ENCODE measurements at regions not wholly inside any gene's neighbourhood (a gene's known extent, or its start where the extent isn't known, plus 50 kb on each side); places are given as distances from the start of the nearest gene placed in this dataset.

DNA sequence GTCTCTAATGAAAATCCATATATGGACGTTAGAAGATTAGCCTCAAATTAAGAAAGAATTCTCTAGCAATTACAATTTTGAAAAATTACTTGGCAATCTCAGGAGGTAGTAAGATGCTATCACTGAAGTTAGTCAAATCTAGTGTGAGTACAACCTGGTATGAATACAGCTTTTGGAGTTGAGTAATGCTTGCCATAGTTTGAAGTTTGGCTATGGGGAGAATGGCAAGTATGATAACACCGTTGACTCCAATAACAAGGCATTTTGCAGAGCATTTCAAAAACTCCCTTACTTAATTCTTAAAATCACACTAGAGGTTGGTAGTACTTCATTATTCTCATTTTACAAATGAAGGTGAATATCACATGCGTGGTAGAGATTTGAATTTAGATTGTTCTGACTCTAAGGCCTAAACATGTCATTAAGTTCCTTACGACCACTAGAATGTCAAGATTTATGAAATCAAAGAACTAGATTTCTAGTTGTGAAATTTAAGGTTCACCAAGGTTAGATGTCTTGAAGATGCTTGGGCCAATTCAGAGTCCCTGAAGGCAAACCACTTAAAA, 355.4 kb downstream of the ETS1 start:
- no peak for DNase-seq (ENCODE audit: low read depth)

DNA sequence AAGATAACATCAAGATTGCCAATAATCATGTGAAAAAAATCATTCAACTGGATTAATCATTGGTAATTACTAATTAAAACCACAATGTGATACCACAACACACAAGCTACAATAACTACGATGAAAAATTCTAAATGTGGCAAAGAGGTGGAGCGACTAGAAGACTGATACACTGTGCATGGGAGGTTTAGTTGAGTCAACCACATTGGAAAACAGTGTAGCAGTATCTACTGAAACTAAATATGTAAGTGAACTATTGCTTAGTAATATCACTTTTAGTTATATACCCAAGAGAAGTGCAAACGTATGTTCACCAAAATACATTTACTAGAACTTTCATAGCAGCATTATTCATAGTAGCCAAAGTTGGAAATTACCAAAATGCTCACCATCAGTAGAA, 359.9 kb downstream of the ETS1 start:
- DNase-seq (ENCODE audit: low read depth): no peak

DNA sequence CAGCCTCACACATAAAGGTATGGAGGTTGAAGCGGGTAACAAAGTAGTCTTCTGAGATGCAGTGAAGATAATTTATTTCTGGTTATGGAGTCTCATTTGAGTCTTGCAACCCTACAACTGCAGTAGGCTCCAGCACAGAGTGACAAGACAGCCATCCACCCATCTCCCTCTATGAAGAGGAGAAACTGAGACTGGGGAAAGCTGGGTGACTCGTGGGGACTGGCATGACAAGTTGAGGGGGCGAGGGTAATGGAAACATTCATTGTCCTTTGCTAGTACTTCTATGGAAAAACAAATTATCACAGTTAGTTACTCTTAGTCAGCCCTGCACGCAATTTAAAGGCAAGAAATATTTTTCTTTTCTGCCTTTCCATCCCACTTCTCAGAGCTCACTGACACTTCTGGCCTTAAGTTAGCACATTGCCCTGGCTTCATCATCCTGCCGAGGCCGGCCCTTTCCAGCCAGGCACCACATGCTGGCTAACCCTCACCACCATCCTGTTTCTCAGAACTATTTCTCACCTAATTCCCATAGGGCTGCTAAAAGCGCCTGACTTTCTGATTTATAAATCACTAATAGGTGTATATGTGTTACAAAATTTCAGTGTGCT, 361.1 kb downstream of the ETS1 start:
- DNase-seq (ENCODE audit: low read depth): no peak

DNA sequence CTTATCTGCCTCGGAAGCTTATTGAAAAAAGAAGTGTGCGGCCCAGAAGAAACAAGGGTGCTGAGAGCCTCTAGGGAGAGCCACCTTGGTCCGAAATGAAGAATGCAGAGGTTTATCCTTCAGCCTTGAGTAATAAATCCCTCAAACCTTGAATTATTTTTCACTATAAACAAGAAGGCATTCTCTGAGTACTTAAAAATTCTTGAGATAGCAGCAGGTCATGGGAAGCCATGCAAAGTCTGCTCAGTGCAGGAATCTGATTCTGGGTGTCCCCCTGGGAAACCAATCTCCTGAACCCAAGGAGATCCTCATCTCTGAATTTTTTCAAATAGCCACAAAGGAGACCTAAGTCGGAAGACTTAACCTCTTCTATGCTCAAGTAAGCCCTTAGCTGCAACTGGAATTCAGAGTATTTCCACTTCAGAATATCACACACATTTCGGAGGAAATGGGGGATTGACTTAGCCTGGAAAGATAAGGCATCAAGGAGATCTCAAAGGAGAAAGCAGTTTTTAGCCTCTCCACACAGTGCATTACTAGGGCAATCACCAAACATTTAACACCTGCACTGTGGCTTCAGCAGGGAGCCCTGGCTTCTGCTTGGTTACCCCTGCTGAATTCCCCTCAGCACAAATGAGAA, 365.0 kb downstream of the ETS1 start:
- DNase-seq (ENCODE audit: low read depth): no peak

DNA sequence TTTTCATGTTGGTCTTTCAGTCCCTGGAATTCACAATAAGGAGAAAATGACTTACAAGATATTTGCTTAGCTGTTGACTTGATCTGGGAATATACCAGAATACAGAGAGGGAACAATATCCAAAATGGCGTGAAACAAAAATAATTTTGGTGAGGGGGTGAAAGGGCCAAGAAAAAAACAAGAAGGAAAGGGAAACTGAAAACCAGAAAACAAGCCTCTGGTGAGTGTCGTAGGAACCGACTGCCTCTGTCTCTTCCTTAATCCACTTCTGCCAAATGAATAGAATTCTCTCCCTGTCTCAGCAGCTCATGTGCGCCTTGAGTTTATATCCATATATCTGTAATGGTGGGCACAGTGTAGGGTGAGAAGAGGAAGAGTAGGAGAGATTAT, 367.6 kb downstream of the ETS1 start:
- DNase-seq (ENCODE audit: low read depth): no peak

DNA sequence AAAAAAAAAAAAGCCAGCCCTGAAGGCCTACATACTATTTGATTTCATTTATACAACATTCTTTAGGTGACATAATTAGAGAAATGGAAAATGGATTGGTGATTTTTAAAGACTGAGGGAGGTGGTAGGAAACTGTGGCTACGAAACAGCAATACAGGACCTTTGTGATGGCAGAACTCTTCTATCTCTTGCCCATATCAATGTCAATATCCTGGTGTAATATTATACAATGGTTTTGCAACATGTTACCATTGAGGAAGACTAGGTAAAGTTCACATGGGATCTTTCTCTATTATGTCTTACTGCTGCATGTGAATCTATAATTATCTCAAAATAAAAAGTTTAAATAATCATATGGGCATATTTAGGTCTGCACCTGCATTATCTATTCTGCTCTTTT, 371.2 kb downstream of the ETS1 start:
- no peak for DNase-seq (ENCODE audit: low read depth)

DNA sequence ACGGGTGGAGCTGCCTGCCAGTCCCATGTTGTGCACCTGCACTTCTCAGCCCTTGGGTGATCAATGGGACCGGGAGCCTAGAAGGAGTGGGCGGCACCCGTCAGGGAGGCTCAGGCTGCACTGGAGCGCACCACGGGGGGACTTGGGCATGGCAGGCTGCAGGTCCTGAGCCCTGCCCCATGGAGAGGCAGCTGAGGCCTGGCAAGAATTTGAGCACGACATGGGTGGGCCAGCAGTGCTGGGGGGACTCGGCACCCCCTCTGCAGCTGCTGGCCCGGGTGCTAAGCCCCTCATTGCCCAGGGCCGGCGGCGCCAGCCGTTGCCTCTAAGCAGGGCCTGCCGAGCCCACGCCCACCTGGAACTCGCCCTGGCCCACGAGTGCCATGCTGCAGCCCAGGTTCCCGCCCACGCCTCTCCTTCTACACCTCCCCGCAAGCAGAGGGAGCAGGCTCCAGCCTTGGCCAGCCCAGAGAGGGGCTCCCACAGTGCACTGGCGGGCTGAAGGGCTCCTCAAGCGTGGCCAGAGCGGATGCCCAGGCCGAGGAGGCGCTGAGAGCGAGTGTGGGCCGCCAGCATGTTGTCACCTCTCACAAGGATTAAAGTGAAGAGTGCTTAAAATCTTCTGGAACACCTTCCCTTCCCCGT, 372.0 kb downstream of the ETS1 start:
- no peak for DNase-seq (ENCODE audit: low read depth)

DNA sequence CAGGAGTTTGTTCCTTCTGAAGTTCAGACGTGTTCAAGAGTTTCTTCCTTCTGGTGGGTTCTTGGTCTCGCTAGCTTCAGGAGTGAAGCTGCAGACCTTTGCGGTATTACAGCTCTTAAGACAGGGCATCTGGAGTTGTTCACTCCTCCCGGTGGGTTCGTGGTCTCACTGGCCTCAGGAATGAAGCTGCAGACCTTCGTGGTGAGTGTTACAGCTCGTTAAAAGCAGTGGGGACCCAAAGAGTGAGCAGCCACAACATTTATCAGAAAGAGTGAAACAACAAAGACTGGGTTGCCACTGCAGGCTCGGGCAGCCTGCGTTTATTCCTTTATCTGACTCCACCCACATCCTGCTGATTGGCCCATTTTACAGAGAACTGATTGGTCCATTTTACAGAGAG, 373.1 kb downstream of the ETS1 start:
- DNase-seq (ENCODE audit: low read depth): no peak

DNA sequence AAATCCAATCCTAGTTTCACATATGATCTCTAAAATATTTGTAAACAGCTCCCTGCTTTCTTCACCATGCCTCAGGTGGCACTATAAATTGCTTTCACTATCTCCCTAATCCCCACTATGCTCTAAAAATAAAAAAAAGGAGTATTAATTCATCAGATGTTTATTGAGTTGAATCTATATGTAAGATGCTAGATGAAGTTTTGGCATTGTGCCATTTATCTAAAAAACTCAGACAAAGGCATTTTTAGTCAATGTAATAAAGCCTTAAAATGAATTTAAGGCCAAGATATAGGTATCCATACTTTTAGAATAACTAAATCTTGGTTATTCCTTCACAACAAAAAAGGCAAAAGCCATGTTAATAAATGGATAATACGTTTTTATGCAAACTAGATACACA, 373.9 kb downstream of the ETS1 start:
- no peak for DNase-seq (ENCODE audit: low read depth)

DNA sequence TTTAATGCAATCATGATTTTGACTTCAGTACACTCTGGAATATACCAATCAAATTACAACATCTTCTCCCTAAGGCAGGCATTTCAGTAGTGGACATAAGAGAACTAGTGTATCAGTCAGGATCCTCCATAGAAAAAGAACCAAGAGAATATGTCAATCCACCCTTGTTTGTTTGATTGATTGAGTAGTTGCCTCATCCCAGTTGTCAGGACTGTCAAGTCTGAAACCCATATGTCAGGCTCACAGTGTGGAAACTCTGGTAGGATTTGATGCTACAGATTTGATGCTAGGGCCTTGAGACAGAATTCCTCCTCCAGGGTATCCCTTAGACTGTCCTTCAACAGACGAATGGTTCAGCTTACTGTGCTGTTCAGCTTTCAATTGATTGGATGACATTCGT, 375.0 kb downstream of the ETS1 start:
- no peak for DNase-seq (ENCODE audit: low read depth)

DNA sequence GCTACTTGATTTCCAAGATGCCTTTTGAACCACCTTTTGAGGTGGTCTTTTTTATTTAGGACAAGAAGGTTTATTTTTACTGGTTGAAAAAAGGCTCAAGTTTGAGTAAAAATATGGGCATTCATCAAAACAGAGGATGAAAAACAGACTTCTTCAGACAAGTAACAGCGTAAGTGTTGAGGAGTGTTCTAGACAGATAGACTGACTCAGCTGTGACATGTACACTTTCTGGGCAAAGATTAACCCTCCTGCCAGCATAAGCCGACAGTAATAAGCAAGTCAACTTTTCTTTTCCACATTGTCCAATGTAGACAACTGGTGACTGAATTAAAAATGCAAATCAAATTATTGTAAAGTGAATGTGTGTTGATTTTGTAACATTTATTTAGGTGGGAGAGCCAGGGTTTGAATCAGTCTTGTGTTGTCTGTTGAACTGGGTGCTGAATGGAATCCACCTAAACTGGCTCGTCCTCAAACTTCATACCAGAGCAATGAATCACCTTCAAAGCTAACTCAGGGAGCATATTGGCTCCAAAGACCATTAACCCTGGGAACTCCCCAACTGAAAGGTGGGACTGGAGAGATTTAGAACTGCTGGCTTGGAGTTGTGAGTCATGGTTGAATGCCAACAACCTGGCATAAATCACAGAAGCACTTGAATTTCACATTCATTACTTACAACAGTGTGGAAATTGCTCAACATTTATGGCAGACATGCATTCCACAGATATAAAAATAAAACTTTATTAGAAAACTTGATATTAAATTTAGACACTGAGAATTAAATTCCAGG, 377.0 kb downstream of the ETS1 start:
- DNase-seq (ENCODE audit: low read depth): peak; percentile 99

DNA sequence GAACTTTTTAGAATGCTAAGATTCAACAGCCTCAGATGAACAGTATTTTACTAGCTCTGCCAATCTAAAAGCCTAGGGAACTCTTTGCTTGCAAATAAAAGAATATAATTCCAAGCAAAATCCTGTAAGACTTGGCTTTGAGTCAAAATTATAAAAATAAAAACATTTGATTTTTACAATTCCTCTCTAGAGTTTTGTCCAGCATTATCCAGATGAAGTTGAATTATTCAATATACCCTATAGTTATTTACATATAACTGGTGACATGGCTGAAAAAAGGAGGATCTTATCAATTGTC, 378.3 kb downstream of the ETS1 start:
- no peak for DNase-seq (ENCODE audit: low read depth)

DNA sequence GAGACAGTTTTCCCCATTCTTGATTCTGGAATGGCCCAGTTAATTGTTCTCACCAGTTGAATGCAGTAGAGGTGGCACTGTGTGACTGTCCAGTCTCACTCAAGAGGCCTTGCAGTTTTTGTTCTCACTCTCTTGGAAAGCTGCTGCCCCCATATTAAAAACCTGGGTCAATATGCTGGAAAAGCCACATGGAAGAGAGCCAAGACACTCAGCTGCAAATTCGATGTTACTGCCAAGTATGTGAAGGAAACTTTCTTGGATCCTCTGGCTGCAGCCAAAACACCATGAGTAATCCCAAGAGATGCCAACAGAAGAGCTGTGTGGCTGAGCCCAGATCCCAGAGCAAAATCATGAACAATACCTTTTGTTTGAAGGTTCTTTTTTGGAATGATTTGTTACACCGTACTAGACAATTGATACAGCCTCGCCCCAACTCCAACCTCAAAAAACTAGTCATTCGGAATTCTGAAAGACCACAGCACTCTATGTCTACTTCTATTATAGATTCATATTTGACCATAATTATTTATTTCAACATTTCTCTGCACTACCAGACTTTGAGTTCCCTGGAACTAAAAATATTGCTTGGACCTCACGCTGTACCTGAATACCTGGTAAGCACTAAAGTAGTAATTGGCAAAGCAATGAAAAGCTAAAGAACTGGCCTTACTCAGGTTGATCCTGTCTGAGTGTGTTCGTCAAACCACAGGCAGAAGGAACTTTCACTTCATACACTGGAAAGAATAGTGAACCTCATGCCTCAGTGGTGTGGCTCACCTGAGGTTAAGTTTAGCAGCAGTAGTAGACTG, 378.8 kb downstream of the ETS1 start:
- peak; percentile 96 for DNase-seq (ENCODE audit: low read depth)

DNA sequence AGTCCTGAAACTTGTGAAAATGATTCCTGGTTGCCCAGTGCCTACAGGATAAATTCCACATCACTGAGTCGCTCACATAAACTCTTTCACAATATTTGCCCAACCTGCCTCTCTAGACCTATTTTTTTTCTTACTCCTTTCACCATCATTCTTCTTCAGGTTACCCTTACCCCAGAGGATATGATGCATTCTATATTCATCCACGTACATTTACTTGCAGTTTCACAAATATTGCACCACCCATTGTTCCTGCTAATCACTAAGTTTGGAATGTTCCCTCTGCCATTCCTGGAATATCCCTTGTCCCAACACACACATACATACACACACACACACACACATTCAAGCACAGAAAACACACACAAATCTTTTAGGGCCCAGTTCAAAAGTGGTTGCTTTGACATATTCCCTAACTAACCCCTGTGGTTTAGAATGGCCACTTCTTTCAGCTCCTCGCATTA, 379.5 kb downstream of the ETS1 start:
- peak; percentile 99 for DNase-seq (ENCODE audit: low read depth)

DNA sequence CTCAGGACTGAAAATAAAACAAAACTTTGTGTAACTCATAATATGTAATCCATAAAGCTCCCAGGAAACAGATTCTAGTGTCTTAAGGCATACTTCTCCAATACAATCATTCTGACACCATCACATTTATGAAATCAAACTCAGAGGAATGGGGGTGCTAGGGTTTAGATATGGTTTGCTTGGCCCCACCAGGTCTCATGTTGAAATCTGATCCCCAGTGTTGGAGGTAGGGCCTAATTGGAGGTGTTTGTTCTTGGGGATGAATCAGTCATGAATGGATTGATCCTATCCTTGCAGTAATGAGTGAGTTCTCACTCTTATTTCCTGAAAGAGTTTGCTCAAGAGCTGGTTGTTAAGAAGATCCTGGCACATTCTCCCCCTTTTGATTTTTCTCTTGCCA, 380.9 kb downstream of the ETS1 start:
- DNase-seq (ENCODE audit: low read depth): no peak

DNA sequence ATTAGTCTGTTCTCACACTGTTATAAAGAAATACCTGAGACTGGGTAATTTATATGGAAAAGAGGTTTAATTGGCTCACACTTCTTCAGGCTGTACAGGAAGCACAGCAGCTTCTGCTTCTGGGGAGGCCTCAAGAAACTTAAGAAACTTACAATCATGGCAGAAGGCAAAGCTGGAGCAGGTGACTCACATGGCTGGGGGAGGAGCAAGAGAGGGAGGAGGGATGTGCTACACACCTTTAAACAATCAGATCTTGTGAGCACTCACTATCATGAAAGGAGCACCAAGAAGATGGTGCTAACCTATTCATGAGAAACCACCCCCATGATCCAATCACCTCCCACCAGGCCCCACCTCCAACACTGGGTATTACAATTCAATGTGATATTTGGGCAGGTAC, 381.6 kb downstream of the ETS1 start:
- peak; percentile 35 for DNase-seq (ENCODE audit: low read depth)

DNA sequence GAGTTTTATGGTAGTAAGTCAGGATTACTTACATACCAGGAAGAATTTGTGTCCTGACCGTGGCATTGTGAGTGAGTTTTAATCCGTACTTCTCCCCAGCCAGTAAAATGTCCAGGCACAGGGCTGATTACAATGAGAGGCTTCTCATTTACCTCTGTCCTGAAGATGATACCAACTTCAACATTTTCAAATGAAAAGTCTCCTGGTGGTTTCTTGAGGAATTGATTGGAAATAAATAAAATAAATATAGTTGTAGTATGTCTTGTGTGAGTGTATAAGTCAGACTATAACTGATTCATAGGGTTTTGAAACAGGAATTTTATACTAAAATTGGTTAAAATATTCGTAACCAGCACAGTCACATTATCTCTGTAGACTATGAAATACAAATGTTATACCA, 382.5 kb downstream of the ETS1 start:
- DNase-seq (ENCODE audit: low read depth): no peak

DNA sequence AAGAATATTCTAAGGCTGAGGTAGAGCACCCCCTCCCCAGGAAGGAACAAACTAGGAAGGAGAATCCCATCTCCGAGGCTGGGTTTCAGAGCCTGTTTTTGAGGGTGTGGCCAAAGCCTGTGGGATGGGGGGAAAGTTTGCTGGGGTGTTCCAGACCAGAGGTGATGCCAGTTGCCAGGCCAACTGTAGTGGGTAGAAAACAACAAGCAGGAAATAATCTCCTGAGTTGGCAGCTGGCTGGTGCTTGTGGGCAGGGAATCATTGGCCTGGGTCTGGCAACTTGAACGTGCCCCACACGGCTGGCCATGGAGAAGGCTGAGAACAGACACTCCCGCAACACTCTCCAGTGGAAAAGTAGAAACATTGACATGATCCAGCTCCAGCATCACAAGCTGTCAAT, 385.6 kb downstream of the ETS1 start:
- no peak for DNase-seq (ENCODE audit: low read depth)

DNA sequence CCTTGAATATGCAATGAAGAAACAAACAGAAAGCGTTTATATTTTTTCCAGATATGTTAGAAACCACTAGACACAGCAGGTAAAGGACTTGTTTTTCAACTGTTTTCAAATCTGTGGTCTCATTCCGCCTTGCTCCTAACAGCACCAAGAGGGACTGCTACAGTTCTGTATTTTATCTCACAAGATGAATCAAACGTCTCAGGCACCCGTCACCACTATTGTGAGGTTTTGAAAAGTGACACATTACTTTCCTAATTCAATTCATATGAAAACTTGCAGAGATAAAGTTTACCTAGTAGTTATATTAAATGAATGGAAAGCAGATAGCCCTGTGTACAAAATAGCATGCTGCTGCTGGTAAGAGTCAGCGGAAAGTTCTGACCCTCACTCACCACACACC, 386.3 kb downstream of the ETS1 start:
- DNase-seq (ENCODE audit: low read depth): no peak

DNA sequence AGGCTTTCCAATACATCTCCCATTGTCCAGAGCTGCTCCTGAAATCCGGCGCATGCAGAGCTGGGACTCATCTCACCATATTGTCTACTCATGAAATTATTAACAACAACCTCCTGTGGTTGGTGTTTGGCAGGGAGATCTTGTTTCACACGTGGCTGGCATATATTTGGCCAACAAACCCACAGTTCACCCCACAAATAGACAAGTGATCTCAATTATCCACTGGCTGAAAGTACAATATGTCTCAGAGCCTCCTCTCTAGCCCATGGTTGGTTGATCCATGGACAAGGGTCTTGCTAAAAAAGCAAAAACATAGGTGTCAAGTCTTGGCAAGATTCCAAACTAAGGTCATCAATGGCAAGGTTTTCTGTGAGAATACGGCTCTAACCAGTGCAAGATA, 386.9 kb downstream of the ETS1 start:
- no peak for DNase-seq (ENCODE audit: low read depth)

DNA sequence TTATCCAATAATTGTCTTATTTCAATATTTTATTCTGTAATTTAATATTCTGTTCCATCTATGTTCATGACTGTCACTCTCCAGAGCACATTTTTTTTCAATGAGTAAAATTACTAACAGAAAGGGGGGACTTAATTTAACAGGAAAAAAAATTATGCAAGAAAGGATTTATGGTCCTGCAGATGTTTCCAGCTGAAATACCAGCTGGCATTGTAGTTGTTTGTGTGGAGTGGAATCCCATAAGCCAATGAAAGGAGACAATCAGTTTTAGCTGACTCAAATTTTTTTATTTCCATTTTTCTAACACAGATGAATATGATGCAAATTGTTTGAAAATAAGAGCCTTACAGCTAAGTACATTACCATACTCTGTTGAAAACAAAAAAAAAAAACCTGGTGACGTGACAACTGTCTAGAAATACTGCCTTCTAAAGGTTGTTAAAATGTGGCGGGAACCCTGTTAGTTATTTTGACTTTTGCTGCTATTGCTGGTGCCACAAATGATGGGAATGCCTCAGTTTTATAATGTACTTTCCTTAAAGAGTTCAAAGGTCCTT, 389.1 kb downstream of the ETS1 start:
- no peak for DNase-seq (ENCODE audit: low read depth)
